HG02870 (cell line): ENCODE measurements at regions not wholly inside any gene's neighbourhood (a gene's known extent, or its start where the extent isn't known, plus 50 kb on each side); places are given as distances from the start of the nearest gene placed in this dataset.
"Not testable (repeated sequence)": the region's sequence is repeated elsewhere in the genome, so short reads cannot be mapped to it uniquely, and the experiment has no call there.

Experiments
- ATAC-seq: cut with Tn5 transposase; IDR thresholded peaks from one replicate; pipeline ENCODE4 v1.9.1; 2021; ENCODE audit warnings: mild to moderate bottlenecking, moderate library complexity; ENCODE audit not compliant: unreplicated experiment

DNA sequence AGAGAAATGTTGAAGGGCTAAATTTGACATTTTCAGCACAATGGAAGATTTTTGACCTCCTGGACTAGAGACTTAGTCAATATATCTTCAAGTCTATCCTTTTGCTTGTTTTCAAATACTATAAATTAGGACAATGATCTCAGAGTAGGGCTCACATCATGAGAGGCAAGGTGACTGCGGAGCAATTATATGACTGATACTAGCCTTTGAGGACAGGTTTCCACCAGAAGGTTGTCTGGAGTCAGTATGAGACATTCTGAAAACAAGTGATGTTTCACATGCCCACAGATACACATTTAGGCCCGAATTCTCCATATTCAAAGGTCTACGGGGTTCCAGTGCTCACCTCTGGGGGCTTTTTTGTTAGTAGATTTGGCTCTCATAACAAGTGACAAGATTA is 142.3 kb upstream of the SAMSN1 start:
- ATAC-seq: peak; percentile 56

DNA sequence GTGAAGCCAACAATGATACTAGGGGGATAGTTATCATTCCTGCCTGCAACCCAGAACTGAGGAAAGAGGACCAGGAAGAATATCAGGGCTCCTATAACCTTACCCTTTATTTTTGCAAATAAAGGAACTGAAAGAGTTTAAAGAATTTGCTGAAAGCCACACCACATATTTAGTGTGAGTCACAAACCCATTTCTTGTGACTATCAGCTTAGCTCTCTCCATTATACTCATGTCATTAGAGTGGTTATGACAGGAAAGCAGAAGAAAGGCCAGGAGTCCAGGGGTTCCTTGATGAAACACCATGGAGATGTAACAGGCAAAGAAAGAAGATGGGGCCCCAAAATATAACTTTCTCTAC is 141.1 kb upstream of the SAMSN1 start:
- ATAC-seq: peak; percentile 49

DNA sequence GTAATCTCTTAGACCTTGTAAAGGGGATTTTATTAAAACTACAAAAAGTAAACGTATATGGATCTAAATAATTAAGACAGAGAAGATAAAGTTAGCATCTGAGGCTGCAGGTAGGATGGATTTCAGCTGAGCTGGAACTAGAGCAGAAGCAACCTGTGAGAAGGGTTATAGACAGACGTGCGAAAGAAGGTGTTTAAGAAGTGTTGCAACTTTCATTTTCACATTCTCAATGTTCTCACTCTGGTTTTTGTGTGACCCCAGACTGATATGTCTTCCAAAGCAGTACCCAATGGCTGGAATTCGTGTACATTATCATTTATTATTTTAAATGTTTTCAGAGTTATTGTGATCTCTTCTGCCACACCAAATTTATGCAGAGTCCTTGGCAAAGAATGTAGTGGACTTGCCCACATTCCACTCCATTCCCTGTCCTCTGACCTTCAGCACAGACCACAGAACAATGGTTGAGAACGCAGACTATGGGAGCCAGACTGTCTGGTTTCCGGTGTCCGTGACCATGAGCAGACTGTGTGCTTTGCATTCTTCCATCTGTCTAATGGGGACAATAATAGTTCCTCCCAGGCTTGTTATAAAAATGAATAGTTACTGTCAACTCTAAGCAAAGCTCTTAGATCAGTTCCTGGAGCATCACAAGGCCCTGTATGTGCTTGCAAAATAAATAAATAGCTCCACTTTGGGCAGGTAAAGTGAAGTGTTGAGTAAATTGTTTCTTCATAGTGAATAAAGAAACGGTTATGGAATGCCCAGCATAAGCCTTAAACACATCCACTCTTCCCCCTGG is 140.6 kb upstream of the SAMSN1 start:
- ATAC-seq: peak; percentile 46

DNA sequence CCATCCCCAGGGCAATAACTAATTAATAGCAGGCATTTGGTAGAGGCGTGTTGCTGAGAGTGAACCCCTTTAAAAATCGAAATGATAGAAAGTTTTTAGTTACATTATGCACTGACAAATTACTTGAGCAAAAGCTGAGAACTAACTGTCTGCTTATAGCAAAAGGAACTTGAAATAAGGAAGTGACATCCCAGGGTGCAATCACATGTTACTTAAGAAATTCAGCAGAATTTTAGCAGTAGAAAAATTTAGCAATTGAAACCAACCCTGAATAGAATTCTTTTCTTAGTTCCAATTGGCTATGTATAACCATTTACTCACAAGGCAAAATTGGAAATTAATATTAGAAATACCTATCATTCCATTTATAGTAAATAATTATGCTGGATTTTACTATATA is 139.5 kb upstream of the SAMSN1 start:
- no peak for ATAC-seq

DNA sequence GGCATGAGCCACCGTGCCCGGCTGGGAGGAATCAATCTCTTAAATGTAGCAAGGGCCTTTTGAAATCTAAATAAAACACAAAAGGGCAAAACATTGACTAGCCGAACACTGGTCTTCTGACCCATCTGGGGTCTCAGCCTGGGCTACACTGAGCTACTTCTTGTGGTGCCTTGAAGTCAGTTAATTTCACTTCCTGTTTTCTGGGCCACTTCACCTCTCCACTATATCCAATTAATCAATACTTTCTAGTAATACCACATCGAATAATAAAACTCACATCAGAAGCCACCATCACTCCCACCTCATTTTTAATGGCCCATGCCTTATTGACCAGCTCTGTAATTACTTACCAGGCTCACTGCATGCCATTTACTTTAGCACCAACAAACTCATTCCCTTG is 138.0 kb upstream of the SAMSN1 start:
- peak; percentile 21 for ATAC-seq

DNA sequence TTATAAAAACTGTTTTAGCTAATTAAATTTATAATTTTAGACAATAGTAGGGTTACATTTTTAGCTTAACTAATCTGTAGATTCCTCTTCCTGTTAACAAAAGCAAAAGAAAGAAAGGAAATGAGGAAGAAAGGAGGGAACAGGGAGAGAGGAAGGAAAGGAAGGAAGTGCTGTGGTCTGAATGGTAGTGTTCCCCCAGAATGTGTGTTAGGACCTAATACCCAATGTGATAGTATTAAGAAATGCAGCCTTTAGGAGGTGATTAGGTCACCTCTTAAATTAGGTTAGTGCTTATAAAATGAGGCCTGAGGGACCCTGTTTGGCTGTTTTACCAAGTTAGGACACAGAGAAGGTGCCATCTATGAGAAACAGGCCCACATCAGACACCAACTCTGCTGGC is 136.9 kb upstream of the SAMSN1 start:
- ATAC-seq: no peak

DNA sequence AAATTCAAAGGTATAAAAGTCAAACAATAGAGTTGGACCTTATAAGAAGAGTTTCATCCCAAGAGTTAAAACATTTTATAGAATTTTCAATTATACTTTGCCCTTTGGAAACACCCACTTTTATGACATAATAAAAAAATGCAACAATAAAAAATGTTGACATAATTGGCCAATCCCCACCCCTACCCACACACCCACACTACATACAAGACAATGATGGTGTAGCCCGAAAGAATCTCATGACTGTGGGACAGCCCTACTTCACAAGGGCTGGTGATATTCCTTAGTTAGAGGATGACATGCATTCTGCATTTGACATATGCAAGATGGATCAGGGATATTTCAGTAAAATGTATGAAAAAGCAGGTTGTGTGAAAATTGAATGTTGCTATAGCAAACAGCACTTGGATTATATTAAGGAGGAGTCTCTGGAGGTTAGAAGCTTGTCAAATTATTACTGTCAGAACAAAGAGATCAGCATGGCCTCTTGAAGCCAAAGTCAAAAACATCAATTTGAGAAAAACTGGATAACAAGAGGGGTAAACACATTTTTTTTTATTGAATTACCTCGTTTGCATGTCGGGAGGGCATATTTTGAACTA is 133.0 kb upstream of the SAMSN1 start:
- ATAC-seq: no peak

DNA sequence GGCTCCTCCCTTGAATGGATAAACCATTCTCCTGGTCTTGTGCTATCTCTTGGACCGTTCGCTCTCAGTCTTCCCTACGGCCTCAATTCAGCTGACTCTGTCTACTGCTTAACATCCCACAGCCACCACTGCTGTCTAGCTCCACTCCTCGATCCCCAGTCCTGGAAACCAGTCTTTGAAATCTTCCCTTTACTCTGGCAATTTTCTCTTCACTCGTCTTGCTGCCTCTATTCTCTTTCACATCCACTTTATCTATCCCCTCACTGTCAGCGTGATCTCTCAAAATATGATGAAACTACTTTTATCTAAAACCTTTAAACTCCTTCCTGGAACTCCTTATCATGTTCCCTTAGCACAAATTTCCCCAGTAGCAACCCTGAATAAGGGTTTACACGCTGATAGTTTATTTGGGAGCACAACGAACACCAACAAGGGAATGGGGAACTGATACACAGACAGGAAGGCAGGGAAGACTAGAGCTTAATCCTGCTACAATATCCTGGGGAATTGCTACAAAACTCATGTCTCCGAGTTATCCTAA is 131.6 kb upstream of the SAMSN1 start:
- no peak for ATAC-seq

DNA sequence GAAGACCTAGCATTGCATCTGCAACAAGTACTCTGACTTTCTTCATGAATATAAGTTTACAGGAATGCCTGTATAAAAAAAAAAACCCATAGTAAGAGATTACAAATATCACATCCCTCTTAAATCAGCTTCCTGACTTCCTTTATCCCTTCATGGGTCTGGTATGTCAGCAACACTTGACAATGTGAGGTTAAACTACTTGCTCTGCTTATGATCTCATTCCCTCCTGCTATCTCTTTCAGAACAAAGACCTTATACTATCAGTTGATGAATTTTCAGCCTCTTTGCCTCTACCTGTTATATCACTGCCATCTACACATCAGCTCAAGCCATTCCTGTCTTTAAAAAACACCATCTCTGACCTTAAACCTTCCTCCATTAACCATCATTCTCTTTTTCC is 130.9 kb upstream of the SAMSN1 start:
- no peak for ATAC-seq

DNA sequence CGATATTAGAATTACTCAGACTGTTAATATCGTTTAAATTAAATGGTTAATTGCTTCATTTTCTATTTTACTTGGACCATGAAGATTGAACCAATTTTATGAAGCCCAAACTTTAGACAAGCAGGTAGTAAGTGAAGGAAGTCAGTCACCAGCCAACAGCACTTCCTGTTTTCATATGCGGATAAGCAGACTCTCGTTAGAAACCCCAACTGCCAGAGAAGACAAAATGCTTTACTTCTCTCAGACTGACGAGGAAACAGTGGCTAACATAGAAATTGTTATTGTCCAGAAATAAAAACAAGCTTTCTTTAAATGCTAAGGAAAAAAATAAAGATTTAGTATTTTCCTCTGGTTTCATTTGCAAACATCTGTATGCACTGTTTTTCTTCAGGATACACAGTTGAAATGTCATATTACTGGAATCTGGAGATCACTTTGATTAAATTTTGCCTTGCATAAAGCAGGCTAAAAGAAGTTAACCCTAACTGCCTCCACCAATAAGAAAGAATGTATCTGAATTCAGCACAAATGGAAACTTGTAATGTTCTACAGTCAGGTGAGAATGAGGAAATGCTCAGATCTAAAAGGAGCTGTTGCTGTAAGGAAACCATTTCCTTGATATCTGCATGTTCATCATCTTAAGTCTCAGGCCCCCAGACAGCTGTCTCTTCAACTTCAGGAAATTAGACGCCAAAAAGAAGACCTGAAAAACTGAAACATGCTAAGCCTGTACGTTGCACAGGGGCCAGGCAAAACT is 129.8 kb upstream of the SAMSN1 start:
- ATAC-seq: peak; percentile 72

DNA sequence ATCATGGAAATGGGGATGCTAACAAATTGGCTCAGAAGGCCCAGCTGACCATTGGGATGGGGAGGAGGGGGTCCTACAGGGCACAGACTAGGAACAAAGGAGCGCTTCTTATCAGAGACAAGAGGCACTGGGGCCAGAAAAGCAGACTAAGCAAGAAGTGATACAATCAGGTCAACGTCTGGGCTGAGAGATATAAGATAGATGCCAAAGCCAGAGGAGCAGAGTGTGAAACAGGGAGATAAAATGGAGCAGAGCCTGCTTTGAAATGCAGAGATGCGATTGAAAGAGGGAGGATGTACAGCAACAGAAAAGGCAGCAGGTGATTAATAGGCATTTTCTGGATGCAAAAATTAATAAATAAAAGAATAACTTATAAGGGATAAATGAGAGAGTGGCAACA is 127.5 kb upstream of the SAMSN1 start:
- no peak for ATAC-seq

DNA sequence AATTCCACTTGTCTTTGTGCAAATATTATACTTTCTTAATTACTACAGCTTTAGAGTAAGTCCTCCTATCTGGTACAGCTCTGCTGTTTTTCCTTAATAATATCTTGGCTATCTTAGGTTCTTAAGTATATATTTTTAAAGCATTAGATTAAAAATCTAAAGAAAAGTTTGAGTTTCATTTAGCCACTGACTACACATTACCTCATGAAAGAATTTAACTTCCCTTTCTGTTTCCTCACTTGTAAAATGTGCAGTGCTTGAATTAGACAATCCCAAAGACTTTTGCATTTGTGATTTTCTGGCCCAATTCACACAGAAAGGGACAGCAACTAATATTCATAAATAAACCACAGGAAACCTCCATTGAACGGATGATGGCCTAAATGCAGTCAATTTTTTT is 126.4 kb upstream of the SAMSN1 start:
- no peak for ATAC-seq

DNA sequence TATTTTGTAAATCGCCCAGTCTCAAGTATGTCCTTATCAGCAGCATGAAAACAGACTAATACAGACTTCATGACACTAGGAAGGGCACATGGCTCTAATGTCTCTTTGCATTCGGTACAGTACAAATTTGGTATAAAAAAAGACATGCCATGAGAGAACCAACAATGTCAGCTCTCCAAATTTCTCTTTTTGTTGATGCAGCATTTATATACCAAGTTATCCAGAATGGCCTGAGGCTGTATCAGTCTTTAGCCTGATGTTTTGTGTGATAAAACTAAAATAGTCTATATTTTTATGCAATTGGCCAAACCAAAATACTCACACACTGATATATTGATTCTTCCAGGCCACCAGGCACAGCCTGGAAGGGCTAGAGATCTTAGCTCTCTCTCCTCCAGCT is 124.3 kb upstream of the SAMSN1 start:
- no peak for ATAC-seq

DNA sequence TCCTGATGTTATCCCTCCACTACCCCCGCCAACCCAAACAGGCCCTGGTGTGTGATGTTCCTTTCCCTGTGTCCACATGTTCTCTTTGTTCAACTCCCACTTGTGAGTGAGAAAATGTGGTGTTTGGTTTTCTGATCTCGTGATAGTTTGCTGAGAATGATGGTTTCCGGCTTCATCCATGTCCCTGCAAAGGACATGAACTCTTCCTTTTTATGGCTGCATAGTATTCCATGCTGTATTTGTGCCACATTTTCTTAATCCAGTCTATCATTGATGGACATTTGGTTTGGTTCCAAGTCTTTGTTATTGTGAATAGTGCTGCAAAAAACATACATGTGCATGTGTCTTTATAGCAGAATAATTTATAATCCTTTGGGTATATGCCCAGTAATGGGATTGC is 123.0 kb upstream of the SAMSN1 start:
- ATAC-seq: not testable (repeated sequence)

DNA sequence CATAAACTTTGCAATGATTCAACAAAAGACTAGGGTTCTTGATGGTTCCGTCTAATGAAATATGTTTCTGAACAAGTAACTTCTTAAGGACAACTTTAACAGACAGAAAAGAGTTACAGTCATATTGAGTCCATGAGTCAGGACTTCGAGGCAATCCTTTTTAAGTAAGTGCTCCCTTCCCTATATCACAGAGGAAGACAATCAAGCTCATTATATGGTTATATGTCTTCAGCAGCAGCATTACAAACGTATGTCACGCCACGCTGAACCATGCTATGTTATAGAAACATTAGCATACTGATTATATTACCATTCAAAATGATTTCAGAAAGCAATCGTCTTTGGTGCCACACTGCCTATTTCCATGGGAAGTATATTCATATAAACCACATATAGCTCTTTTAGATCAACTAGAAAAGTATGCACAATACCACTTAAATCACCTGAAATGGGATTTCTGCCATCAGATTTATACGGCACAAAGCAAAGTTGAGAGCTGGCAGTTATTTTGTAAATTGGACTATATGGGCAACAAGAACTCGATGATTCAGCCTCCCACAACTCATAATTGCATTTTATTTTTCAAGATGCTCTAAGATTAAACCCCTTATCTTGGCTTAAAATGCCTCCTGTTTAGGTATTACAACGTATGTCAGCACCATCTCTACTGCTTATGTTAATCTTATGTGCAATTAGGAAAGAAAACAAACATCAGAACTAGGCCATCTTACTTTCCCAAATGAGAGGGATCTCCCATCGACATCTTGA is 111.3 kb upstream of the SAMSN1 start:
- ATAC-seq: no peak

DNA sequence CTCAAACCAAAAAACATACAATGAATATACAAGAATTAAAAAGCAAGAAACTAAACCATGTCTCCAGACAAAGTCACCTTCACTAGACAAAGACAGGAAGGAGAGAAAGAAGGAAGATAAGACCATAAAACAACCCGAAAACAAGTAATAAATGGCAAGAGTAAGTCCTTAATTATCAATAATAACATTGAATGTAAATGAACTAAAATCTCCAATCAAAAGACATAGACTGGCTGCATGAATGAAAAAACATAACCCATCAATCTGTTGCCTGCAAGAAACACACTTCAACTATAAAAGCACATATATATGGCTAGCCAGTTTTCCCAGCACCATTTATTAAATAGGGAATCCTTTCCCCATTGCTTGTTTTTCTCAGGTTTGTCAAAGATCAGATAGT is 100.8 kb upstream of the SAMSN1 start:
- ATAC-seq: no peak

DNA sequence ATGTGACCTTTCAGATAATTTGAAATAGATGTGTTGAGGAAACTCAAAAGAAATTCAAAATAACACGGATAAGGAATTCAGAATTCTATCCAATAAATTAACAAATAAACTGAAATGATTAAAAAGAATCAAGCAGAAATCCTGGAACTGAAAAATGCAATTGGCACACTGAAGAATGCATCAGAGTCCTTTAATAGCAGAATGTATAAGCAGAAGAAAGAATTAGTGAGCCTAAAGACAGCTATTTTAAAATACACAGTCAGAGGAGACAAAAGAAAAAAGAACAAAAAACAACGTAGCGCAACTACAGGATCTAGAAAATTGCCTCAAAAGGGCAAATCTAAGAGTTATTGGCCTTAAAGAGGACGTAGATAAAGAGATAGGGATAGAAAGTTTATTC is 99.6 kb upstream of the SAMSN1 start:
- no peak for ATAC-seq

DNA sequence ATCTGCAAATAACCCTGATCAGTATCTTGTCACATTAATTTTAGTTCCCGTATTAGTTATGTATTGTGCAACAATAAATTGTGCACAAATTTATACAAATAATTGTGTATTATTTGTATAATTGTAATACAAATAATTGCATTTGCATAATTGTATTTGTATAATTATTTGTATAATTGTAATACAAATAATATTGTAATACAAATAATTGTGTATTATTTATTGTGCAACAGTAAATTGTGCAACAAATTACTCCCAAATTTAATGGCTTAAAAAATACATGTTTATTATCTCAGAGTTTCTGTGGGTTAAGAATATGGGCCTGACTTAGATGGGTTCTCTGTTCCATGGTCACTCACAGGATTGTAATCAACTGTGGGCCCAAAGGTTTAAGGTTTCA is 86.2 kb upstream of the SAMSN1 start:
- no peak for ATAC-seq

DNA sequence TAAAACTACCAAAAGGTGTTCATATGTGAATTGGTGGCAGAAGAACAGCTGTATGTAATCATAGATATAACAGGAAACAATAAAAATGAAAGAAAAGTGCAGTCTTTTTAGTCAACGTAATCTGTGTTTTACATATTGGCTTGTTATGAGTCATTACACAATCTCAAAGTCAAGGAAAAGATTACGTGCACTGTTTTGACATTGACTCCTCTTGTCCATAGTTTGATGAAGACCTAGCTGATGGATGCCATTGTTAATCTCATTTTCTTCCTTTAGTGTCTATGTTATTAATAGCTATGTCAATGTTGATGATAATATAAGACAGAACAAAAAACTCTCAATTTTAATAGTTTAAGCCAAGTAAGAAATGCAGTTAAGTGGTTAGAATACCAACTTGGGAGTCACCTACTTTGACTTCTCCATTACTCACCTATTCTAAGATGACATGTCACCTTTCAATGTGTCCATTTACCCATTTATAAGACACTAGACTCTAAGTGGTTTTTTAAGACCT is 84.5 kb upstream of the SAMSN1 start:
- ATAC-seq: peak; percentile 73

DNA sequence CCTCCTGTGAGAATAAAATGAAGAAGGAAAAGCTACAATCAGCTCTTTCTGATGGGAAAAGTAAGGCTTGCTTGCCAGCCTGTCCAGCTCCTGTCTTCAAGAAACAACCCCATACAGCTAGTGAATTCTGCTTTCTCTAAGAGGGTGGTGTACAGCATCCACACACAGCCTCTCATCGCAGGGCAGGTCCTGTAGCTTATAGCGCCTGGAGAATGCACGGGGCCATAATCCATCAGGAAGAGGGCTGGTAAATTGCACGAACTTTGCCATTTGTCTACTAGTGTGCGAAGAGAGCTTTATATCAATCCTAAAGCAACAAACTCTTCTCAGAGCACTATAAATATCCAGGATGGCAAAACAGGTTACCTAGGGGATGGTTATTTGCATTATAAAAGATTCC is 83.3 kb upstream of the SAMSN1 start:
- ATAC-seq: no peak

DNA sequence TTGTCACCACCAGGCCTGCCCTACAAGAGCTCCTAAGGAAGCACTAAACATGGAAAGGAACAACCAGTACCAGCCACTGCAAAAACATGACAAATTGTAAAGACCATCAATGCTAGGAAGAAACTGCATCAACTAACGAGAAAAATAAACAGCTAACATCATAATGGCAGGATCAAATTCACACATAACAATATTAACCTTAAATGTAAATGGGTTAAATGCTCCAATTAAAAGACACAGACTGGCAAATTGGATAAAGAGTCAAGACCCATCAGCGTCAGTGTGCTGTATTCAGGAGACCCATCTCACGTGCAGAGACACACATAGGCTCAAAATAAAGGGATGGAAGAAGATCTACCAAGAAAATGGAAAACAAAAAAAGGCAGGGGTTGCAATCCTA is 77.0 kb upstream of the SAMSN1 start:
- ATAC-seq: not testable (repeated sequence)
